A549 (cell line): ENCODE measurements at regions not wholly inside any gene's neighbourhood (a gene's known extent, or its start where the extent isn't known, plus 50 kb on each side); places are given as distances from the start of the nearest gene placed in this dataset.

ENCODE experiments used
- ATAC-seq, 2 experiments: fragments of 200-7000 bp in 1 of 2; fragments of >200 bp in 1 of 2; cut with Nextera tagmentation in 1 of 2; cut with Tn5 transposase in 1 of 2; 3 replicates each; pipeline versions ENCODE4 v1.8.0 to v1.9.1; 2018 to 2020; ENCODE audit warnings: mild to moderate bottlenecking in 1 of 2, moderate library complexity in 1 of 2
- CTCF ChIA-PET: fragments of 300-600 bp; sonication (Branson Sonifier 250); formaldehyde crosslinking; extraction: SDS; loops from one replicate; lab custom pipeline; 2021; ENCODE audit warnings: antibody characterized with exemption, inconsistent platforms; lab: Yijun Ruan, JAX
- POLR2A ChIA-PET: fragments of 350-600 bp; formaldehyde crosslinking; extraction: SDS; loops from one replicate; lab custom pipeline; 2021; ENCODE audit warnings: antibody characterized with exemption, inconsistent platforms; lab: Yijun Ruan, JAX
- DNase-seq, 2 experiments: peaks; one replicate each; pipeline versions ENCODE4 v3.0.0 to v3.0.0-alpha.2; 2011 to 2016; ENCODE audit warnings: low read depth in 1 of 2, low spot score in 1 of 2
- FAIRE-seq: peaks from 2 replicates; lab custom pipeline; 2011; peaks lifted over from hg19 to GRCh38; lab: Jason Lieb, UNC
- H3K27ac ChIP-seq, 2 experiments: fragments of >200 bp; sonication (Bioruptor Twin); formaldehyde crosslinking; 3 replicates each; pipeline ENCODE4 v1.5.1; 2016 to 2017
- H3K4me1 ChIP-seq: fragments of >200 bp; sonication (Bioruptor Twin); formaldehyde crosslinking; 3 replicates; pipeline ENCODE4 v1.6.1; 2016
- H3K4me2 ChIP-seq: fragments of >200 bp; sonication (Bioruptor Twin); formaldehyde crosslinking; 3 replicates; pipeline ENCODE4 v1.6.1; 2016
- H3K4me3 ChIP-seq: fragments of >200 bp; sonication (Bioruptor Twin); formaldehyde crosslinking; 3 replicates; pipeline ENCODE4 v1.5.1; 2016
- H3K9me3 ChIP-seq: fragments of >200 bp; sonication (Bioruptor Twin); formaldehyde crosslinking; 3 replicates; pipeline ENCODE4 v1.6.1; 2016
- BHLHE40 ChIP-seq: IDR thresholded peaks from 2 replicates; pipeline ENCODE4 v1.6.1; 2012; ENCODE audit warnings: low read depth, low read length, inconsistent platforms
- CBX2 ChIP-seq: fragments of 200-600 bp; sonication (generic); IDR thresholded peaks from 2 replicates; pipeline ENCODE4 v1.6.1; 2016; ENCODE audit warnings: low read depth, mild to moderate bottlenecking, borderline replicate concordance
- CHD2 ChIP-seq: fragments of 150-350 bp; IDR thresholded peaks from 2 replicates; pipeline ENCODE4 v1.6.1; 2014; ENCODE audit warnings: low read length; ENCODE audit not compliant: partially characterized antibody
- E2F6 ChIP-seq: IDR thresholded peaks from 2 replicates; pipeline ENCODE4 v1.6.1; 2012; ENCODE audit warnings: low read depth, borderline replicate concordance
- ELK1 ChIP-seq: fragments of 150-350 bp; IDR thresholded peaks from 2 replicates; pipeline ENCODE4 v1.6.1; 2014; ENCODE audit warnings: low read depth, mild to moderate bottlenecking, low read length
- ESRRA ChIP-seq: fragments of 150-350 bp; IDR thresholded peaks from 2 replicates; pipeline ENCODE4 v1.6.1; 2014; ENCODE audit warnings: mild to moderate bottlenecking, low read length, borderline replicate concordance
- FOSB ChIP-seq: fragments of 250-450 bp; sonication (Bioruptor Pico); IDR thresholded peaks from 2 replicates; pipeline ENCODE4 v1.5.0; 2020; ENCODE audit warnings: mild to moderate bottlenecking, moderate library complexity
- HES2 ChIP-seq: fragments of >200 bp; sonication (Bioruptor Twin); formaldehyde crosslinking; IDR thresholded peaks from 2 replicates; pipeline ENCODE4 v1.6.1; 2016
- HOXA7 ChIP-seq: fragments of 250-450 bp; sonication (Bioruptor Pico); IDR thresholded peaks from 2 replicates; pipeline ENCODE4 v1.5.0; 2020; ENCODE audit warnings: mild to moderate bottlenecking, moderate library complexity
- KDM1A ChIP-seq: fragments of 200-600 bp; sonication (generic); IDR thresholded peaks from 2 replicates; pipeline ENCODE4 v1.6.1; 2016; ENCODE audit warnings: low read depth, mild to moderate bottlenecking
- KDM5A ChIP-seq: fragments of 200-600 bp; sonication (generic); IDR thresholded peaks from 2 replicates; pipeline ENCODE4 v1.6.1; 2016; ENCODE audit warnings: antibody characterized with exemption, mild to moderate bottlenecking
- MAFK ChIP-seq: fragments of 450-650 bp; IDR thresholded peaks from 2 replicates; pipeline ENCODE4 v1.6.1; 2014; ENCODE audit not compliant: partially characterized antibody
- NFE2L2 ChIP-seq: fragments of 150-350 bp; conservative IDR thresholded peaks from 2 replicates; pipeline ENCODE4 v1.6.1; 2014; ENCODE audit warnings: low read length
- NPAS2 ChIP-seq: fragments of 250-450 bp; sonication (Bioruptor Pico); IDR thresholded peaks from 2 replicates; pipeline ENCODE4 v1.8.0; 2022; ENCODE audit warnings: mild to moderate bottlenecking, moderate library complexity, borderline replicate concordance
- NR3C1 ChIP-seq: fragments of >200 bp; sonication (Bioruptor Twin); formaldehyde crosslinking; IDR thresholded peaks from 3 replicates; pipeline ENCODE4 v1.6.1; 2017
- PBX3 ChIP-seq: IDR thresholded peaks from 2 replicates; pipeline ENCODE4 v1.6.1; 2012
- PHF8 ChIP-seq: fragments of 200-600 bp; sonication (generic); IDR thresholded peaks from 2 replicates; pipeline ENCODE4 v1.6.1; 2016; ENCODE audit warnings: low read depth, mild to moderate bottlenecking, antibody characterized with exemption, moderate library complexity, borderline replicate concordance
- POLR2AphosphoS2 ChIP-seq: conservative IDR thresholded peaks from 2 replicates; pipeline ENCODE4 v1.6.1; 2012; ENCODE audit warnings: low read length, improper control_type of control experiment, inconsistent platforms
- RAD21 ChIP-seq, 2 experiments: fragments of >200 bp in 1 of 2; sonication (Bioruptor Twin) in 1 of 2; formaldehyde crosslinking in 1 of 2; IDR thresholded peaks in 1 of 2; conservative IDR thresholded peaks in 1 of 2; 2 replicates in 1 of 2; 3 replicates in 1 of 2; pipeline ENCODE4 v1.6.1; 2012 to 2018; ENCODE audit warnings: inconsistent platforms in 1 of 2
- RARB ChIP-seq: fragments of 250-450 bp; sonication (Bioruptor Pico); IDR thresholded peaks from 2 replicates; pipeline ENCODE4 v1.8.0; 2021; ENCODE audit warnings: mild to moderate bottlenecking, moderate library complexity
- RCOR1 ChIP-seq: fragments of 150-350 bp; IDR thresholded peaks from 2 replicates; pipeline ENCODE4 v1.6.1; 2014; ENCODE audit warnings: antibody characterized with exemption, low read length, low read depth
- RNF2 ChIP-seq: fragments of 200-600 bp; sonication (generic); IDR thresholded peaks from 2 replicates; pipeline ENCODE4 v1.6.1; 2016; ENCODE audit warnings: low read depth, mild to moderate bottlenecking, antibody characterized with exemption, moderate library complexity, borderline replicate concordance
- ZNF302 ChIP-seq: fragments of 250-450 bp; sonication (Bioruptor Pico); IDR thresholded peaks from 2 replicates; pipeline ENCODE4 v1.9.0; 2021; ENCODE audit warnings: inconsistent platforms, mild to moderate bottlenecking, moderate library complexity
- ZSCAN20 ChIP-seq: fragments of 250-450 bp; sonication (Bioruptor Pico); IDR thresholded peaks from 2 replicates; pipeline ENCODE4 v1.8.0; 2022; ENCODE audit warnings: mild to moderate bottlenecking, moderate library complexity
- WGBS: methylation state at CpG from one replicate; pipeline ENCODE4 v1.1.6; 2017; ENCODE audit errors: missing lambda C conversion rate; 5-methylcytosine and 5-hydroxymethylcytosine counted together

- no peak for TF ChIP-seq ZNF302 (CRISPR knock-in tag)
- no peak for TF ChIP-seq RAD21 (conservative IDR thresholded peaks at IDR 0.05 in 1 of 2, IDR thresholded peaks at IDR 0.05 in 1 of 2)
- no peak for TF ChIP-seq BHLHE40
- no peak for TF ChIP-seq PBX3
- no peak for TF ChIP-seq HES2
- TF ChIP-seq ZSCAN20 (CRISPR knock-in tag): no peak
- TF ChIP-seq RARB: no peak
- TF ChIP-seq POLR2AphosphoS2: no peak
These were observed 391.1 kb downstream of the TLE4 start (continued) for GRCh38 chr9:79962836-79963235.

GRCh38 chr9:79962150-79962549 lies 390.4 kb downstream of the TLE4 start:
- 74% methylated on average over 1 of the region's 1 CpG for WGBS
- POLR2A ChIA-PET: no interaction called here
- CTCF ChIA-PET: no interaction called here
- no peak for TF ChIP-seq NR3C1
- no peak for TF ChIP-seq HOXA7 (CRISPR knock-in tag)
- TF ChIP-seq RCOR1: no peak
- no peak for TF ChIP-seq E2F6
- no peak for TF ChIP-seq KDM1A
- TF ChIP-seq RNF2: no peak
- TF ChIP-seq MAFK: peak; percentile 83
- Histone ChIP-seq H3K27ac (no peak overlapping the region), H3K4me2 (no peak overlapping the region), H3K4me1 (no peaks in the 10 kb centered on the region), H3K4me3 (no peak overlapping the region), H3K9me3 (no peaks in the 10 kb centered on the region)
- FAIRE-seq (no peak), DNase-seq (no peak), ATAC-seq (no peak)

GRCh38 chr9:79955300-79955699 lies 383.5 kb downstream of the TLE4 start:
- DNase-seq (no peak), ATAC-seq (no peak), FAIRE-seq (no peak)
- Histone ChIP-seq H3K27ac (no peak overlapping the region), H3K9me3 (no peaks in the 10 kb centered on the region), H3K4me3 (no peak overlapping the region), H3K4me1 (no peaks in the 10 kb centered on the region), H3K4me2 (no peak overlapping the region)
- POLR2A ChIA-PET: no interaction called here
- TF ChIP-seq RAD21 (conservative IDR thresholded peaks at IDR 0.05 in 1 of 2, IDR thresholded peaks at IDR 0.05 in 1 of 2): peak in 1 of 2 experiments; percentile 39; a peak in 2 of 5 replicates
- no peak for TF ChIP-seq NFE2L2
- CTCF ChIA-PET: interaction anchor here (0.6 to 1.2 kb wide), 3 partner anchors 8 to 1727 kb away, joined by 3 read pairs; no protein-coding TSS in a partner anchor
- 37% methylated on average over 3 of the region's 3 CpGs for WGBS

- CTCF ChIA-PET: interaction anchor here (1.2 to 1.4 kb wide), 2 partner anchors 14 to 1515 kb away, joined by 3 read pairs; no protein-coding TSS in a partner anchor
- H3K27ac ChIP-seq: no peak overlapping the region
- FAIRE-seq: no peak
These were observed 382.1 kb downstream of the TLE4 start for GRCh38 chr9:79953908-79954307.

More at GRCh38 chr9:79953908-79954307, 382.1 kb downstream of the TLE4 start:
- no peak for ATAC-seq
- no peak overlapping the region for H3K4me2 ChIP-seq
- TF ChIP-seq HOXA7 (CRISPR knock-in tag) (no peak), FOSB (no peak), KDM5A (no peak), NPAS2 (CRISPR knock-in tag) (no peak), CHD2 (no peak), PHF8 (no peak), ESRRA (no peak), CBX2 (no peak), ELK1 (no peak), PBX3 (no peak)
- H3K4me3 ChIP-seq: no peak overlapping the region
- POLR2A ChIA-PET: no interaction called here
- no peaks in the 10 kb centered on the region for H3K4me1 ChIP-seq
- H3K9me3 ChIP-seq: no peaks in the 10 kb centered on the region
- DNase-seq: no peak
